Testis (tissue), 2 donors: ENCODE measurements at regions not wholly inside any gene's neighbourhood (a gene's known extent, or its start where the extent isn't known, plus 50 kb on each side); places are given as distances from the start of the nearest gene placed in this dataset.

Experiments
- POLR2A ChIP-seq: fragments of 450-650 bp; IDR thresholded peaks from one replicate; pipeline ENCODE4 v1.6.1; 2017; ENCODE audit warnings: antibody characterized with exemption, mild to moderate bottlenecking, moderate library complexity
- TF ChIP-seq, protein P1 (sequence below), 3 experiments: fragments of 450-650 bp in 2 of 3; fragments of 200-600 bp in 1 of 3; sonication (generic) in 1 of 3; IDR thresholded peaks; one replicate each; pipeline ENCODE4 v1.5.1; 2016 to 2019; ENCODE audit warnings: antibody characterized with exemption in 3 of 3, mild to moderate bottlenecking in 2 of 3, moderate library complexity in 1 of 3

DNA sequence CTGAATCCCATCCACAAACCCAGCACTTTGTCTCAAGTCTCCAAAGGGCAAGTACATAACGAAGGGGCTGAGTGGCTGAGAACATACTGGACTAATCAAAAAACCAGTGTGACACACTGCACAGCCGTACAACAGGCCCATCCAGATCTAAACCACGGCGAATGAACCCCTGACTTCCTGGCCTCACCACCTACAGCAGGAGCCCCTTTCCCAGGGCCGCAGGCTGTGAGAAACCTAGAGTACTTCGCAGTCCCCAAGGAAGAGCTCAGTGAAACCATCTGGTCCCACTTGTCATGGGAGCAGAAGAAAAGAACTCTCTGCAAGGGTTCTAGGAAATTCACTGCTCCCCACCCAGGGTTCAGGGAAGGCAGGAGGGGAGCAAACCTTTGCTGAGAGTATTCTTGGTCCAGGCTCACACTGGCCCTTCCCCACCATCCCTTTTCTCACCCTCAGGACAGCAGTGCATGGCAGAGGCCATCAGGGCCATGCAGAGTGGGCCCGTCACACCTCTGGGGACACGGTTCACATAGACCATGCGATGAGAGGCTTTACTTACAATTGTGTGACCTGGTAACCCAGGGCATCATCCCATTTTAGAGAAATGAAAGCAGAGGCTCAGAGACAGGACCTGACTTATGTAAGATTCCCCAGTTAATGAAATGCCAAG lies 192.8 kb downstream of the BCL11B start:
- TF ChIP-seq, protein P1, sequence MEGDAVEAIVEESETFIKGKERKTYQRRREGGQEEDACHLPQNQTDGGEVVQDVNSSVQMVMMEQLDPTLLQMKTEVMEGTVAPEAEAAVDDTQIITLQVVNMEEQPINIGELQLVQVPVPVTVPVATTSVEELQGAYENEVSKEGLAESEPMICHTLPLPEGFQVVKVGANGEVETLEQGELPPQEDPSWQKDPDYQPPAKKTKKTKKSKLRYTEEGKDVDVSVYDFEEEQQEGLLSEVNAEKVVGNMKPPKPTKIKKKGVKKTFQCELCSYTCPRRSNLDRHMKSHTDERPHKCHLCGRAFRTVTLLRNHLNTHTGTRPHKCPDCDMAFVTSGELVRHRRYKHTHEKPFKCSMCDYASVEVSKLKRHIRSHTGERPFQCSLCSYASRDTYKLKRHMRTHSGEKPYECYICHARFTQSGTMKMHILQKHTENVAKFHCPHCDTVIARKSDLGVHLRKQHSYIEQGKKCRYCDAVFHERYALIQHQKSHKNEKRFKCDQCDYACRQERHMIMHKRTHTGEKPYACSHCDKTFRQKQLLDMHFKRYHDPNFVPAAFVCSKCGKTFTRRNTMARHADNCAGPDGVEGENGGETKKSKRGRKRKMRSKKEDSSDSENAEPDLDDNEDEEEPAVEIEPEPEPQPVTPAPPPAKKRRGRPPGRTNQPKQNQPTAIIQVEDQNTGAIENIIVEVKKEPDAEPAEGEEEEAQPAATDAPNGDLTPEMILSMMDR (IDR thresholded peaks at IDR 0.05): no peak
- TF ChIP-seq POLR2A: no peak
